NCI-H1417 treated with DMSO at 0.1 percent for 48 hours (cell line): ENCODE measurements at regions not wholly inside any gene's neighbourhood (a gene's known extent, or its start where the extent isn't known, plus 50 kb on each side); places are given as distances from the start of the nearest gene placed in this dataset.

Source experiments
- DNase-seq: peaks from one replicate; lab custom pipeline; 2025; lab: John Stamatoyannopoulos, UW

DNA sequence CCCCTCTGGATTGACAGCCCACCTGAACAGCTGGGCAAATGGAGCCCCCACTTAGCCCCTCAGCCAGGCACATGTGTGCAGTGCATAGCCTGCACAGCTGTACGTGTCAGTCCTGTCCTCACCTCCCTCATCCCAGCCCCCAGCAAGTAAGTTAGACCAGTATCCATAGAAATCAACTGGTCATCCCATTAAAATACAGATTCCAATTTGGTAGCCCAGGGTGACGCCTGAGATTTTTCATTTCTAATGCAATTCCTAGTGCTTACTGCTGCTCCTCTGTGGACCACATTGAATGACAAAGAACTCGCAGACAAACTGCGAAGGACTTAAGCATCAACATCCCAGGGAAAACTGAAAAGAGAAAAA is 99.0 kb upstream of the GJB5 start:
- DNase-seq: no peak

- DNase-seq: no peak
Observed at GRCh38 chr1:34656299-34656698, 98.5 kb upstream of the GJB5 start.

- peak; percentile 6 for DNase-seq
Observed at GRCh38 chr1:34656731-34657130, 98.1 kb upstream of the GJB5 start.

DNA sequence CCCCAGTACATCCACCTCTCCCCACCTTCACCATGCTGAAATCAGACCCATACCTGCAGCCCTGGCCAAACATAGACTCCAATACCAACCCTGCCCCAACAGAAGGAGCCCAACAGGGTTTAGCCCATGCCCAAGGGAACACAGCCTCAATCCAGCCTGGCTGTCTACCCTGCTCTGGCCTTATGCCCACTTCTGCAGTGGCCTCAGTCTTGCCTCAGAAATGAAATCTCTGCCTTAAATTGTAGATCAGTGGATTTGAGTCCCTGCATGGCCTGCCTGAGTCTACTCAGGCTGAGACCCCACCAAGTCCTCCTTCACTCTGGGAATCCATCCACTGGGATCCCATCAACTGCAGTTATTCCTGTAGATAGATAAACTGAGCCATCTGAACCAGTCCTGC is 97.6 kb upstream of the GJB5 start:
- DNase-seq: no peak

- no peak for DNase-seq
Observed at GRCh38 chr1:34657849-34658248, 97.0 kb upstream of the GJB5 start.

DNA sequence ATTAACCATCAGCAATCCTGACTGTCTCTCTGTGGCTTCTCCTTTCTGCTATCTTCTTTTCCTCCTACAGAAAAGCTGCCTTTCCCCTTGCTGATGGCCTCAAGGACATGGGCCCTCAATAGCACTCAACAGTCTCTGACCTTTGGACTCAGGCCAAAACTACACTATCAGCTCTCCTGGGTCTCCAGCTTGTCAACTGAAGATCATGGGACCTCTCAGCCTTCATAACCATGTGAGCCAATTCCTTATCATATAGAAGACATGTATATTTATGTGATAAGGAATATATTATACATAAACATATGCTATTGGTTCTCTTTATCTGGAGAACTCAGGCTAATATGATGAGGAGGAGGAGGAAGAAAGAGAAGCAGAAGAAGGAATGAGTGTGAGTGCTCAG is 91.8 kb upstream of the GJB5 start:
- DNase-seq: no peak

GRCh38 chr1:34668063-34668462 is 86.8 kb upstream of the GJB5 start:
- DNase-seq: no peak

DNA sequence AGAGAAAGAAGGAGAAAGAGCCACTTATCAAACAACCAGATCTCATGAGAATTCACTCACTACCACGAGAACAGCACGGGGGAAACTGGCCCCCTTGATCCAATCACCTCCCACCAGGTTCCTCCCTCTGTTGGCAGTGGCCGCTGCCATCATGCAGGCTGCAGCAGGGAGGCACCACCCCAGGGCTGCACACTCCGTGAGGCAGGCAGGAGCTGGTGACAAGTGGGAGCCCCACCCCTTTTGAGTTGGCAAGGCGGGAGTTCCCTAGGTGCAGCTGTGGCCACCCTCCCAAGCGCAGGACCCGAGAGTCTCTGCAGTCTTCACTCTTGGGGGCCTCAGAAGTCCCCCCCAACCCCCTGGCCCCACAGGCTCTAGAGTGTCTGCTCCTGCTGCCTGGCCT is 83.9 kb upstream of the GJB5 start:
- no peak for DNase-seq

DNA sequence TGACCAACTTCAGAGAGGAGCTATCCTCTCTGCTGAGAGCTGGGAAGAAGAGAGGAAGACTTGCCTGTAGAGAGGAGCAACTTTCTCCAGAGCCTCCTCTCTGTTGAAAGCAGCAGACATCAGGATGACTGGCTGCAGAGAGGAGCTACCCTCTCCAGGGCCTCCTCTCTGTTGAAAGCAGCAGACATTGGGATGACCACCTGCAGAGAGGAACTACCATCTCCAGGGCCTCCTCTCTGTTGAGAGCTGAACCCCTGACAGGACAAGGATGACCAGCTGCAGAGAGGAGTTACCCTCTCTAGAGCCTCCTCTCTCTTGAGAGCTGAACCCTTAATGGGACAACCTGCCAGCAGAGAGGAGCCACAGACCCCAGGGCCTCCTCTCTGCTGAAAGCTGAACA is 83.0 kb upstream of the GJB5 start:
- no peak for DNase-seq

DNA sequence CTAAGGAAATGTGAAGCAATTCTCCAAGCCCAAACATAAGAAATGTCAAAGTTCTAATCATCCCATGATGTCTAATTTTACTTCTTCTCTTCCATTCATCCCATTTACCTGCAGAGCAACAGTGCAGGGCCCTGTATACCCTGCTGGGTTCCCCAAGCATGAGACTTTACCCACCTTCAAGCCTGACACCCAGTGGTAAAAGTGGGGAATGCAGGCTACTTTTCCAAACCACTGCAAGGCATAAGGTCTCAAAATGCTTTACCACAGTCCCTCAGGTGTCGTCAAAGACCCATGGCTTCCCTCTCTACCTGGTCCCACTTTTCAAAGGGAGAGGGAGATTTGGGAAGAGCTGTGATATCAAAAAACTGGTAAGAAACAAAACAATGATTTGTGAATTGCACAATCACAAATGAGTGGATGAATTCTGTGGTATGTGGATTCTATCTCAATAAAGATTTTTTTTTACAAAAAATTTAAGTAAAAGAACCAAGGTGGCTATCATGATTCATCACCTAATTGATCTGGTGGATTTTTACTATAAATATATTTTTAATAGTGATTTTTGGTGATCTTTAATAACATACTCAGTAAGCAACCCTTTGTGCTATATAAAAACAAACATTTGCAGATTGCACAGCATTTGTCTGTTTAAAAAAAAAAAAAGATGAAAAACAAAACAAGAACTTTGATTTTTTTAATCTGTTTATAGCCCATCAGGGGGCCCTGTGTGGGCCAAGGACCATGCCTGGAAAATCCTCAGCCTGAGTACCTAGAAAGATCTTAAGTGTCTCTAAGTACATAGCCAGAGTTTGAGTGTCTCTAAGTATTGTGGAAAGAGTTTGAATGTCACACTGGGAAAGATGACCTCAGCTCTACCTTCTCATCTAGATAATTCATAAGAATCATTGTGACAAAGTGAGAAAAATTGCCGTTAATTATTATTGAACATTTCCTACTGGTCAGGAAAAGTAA is 73.1 kb upstream of the GJB5 start:
- no peak for DNase-seq

- no peak for DNase-seq
Observed at GRCh38 chr1:34682452-34683223, 72.2 kb upstream of the GJB5 start.

DNA sequence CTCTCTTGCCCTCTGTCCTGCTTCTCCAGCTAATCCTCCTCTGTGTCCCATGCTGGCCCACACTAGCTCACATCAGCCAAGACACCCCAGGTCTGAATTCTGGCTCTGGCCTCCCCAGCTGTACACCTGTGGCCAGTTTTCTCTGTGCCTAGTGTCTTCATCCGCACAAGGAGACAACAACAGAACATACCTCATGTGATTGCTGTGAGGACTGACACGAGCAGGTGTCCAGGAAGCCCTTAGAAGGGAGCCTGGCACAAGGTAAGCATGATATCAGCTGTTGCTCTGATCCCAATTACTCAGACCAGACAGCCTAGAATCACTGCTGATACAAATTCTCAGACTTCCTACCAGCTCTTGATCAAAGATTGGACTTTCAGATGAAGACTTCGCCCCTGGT is 71.2 kb upstream of the GJB5 start:
- DNase-seq: no peak

DNA sequence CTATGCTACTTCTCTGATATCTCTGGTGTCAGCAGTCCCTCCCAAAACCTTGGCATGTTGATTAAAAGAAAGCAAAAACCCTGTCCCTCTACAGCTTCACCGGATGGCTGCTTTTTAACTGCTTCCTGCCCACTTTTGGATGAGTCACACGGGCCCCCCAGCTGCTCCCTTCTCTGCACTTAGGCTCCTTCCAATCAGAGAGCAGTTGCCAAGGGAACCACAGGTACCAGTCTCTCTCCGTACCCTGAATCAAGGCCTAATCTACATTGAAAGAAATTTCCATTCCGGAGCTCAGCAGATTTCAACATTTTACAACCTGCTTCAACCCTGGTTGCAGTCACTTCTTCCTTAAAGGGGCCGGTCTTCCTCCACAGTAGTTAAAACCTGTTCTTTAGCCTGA is 70.6 kb upstream of the GJB5 start:
- DNase-seq: no peak

DNA sequence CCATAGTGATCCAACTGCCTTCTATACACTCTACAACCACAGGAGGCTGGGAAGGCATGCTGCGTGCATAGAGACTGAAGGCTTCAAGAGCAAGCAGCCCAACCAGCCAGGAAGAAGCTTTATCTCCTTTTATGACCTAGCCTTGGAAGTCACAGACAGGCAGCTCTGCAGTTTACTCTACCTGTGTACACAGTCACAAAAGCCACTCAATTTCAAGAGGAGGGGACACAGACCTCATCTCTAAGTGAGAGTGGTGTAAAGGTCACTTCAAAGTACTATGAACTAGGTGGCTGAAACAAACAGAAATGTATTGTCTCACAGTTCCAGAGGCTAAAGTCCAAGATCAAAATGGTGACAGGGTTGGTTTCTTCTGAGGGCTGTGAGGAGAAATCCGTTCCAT is 69.6 kb upstream of the GJB5 start:
- DNase-seq: no peak

GRCh38 chr1:34686531-34686930 is 68.3 kb upstream of the GJB5 start:
- DNase-seq: no peak

- no peak for DNase-seq
Observed at GRCh38 chr1:34688006-34688741, 66.7 kb upstream of the GJB5 start.

- no peak for DNase-seq
Observed at GRCh38 chr1:34690269-34690668, 64.6 kb upstream of the GJB5 start.

- DNase-seq: no peak
Observed at GRCh38 chr1:34693081-34693480, 61.8 kb upstream of the GJB5 start.

DNA sequence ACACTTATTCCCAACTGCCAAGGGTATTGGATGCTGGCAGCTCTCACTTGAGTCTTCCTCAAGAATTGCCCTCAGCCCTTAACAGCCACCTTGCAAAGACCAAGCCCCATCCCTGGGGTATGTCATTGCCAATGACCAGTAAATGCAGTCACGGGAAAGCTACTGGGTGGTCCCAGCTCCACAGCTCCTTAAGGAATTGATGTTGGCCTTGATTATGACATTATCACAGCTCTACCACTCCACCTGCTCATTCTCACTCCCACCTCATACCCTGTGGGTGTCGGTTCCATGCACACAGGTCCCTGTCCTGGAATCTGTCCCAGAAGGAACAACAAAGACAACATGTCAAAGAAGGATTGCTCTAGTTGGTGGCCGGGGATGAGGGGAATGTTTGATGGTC is 60.5 kb upstream of the GJB5 start:
- DNase-seq: no peak

DNA sequence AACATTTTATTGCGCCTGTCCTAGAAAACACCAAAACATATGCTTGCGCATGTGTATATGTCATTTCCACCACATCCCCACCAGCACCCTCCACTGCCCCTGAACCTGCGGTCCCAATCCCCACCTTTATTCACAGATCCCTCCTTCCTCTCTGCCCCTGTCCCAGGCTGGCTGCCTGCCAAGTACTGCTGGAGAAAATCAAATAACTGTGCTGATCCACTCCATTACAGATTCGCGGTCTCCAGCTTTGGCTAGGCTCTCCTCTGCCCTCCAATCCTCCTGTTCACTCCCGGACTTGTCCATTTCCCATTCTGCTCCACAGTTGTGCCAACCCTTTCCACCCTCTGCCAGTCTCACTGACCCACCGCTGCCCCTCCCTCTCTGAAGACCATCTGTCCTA is 59.3 kb upstream of the GJB5 start:
- no peak for DNase-seq

GRCh38 chr1:34696230-34696629 is 58.6 kb upstream of the GJB5 start:
- DNase-seq: no peak

DNA sequence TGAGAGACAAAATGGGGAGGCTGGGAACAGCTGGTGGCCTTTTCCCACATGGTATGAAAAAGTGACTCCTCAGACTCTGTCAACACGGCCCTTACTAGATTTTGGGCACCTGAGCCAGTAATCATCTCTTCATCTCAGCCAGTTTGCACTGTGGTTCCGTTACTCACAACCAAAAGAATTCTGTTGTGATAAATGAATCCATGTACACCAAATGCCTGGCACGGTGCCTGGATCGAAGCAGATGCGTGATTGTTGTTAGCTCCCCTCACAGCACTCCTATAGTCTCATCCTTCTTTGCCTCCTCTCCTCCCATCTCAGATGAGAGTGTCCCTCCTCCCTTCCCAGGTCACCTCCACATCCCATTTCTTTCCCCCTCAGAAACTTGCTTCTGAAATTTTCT is 57.9 kb upstream of the GJB5 start:
- no peak for DNase-seq

DNA sequence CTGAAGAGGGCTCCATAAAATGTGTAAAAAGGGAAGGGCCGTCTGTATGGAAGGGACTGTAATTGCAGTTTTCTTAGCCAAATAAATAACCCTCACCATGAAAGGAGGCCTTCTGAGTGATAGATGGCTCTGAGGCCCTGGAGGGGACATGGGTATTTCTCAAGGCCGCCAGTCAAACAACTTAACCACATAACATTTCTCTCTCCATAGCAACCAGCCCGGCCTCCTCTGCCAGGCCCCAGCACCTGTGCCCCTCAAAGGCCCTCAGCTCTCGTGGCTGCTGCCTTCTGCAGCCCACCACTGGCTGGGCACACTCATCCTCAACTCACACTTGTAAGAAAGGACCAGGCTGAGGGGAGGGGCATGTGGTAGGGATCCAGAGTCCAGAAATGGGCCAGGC is 57.0 kb upstream of the GJB5 start:
- DNase-seq: no peak
